H1 (cell line): ENCODE measurements at regions not wholly inside any gene's neighbourhood (a gene's known extent, or its start where the extent isn't known, plus 50 kb on each side); places are given as distances from the start of the nearest gene placed in this dataset.

Source experiments
- CEBPB ChIP-seq: IDR thresholded peaks from 2 replicates; pipeline ENCODE4 v1.6.1; 2012; ENCODE audit warnings: low read depth, low read length
- EZH2 ChIP-seq: fragments of 200-600 bp; sonication (generic); IDR thresholded peaks from 2 replicates; pipeline ENCODE4 v1.7.1; 2012; ENCODE audit warnings: low read depth, mild to moderate bottlenecking, moderate library complexity, low read length, inconsistent platforms; ENCODE audit not compliant: severe bottlenecking
- POLR2A ChIP-seq, 2 experiments: IDR thresholded peaks; 1 replicate in 1 of 2; 2 replicates in 1 of 2; pipeline ENCODE4 v1.6.1; 2011; ENCODE audit warnings: low read depth in 2 of 2, low read length in 2 of 2, mild to moderate bottlenecking in 2 of 2; ENCODE audit errors: control extremely low read depth in 1 of 2
- POLR2AphosphoS5 ChIP-seq: IDR thresholded peaks from 2 replicates; pipeline ENCODE4 v1.6.1; 2011; ENCODE audit warnings: low read depth, low read length
- RAD21 ChIP-seq, 2 experiments: IDR thresholded peaks in 1 of 2; conservative IDR thresholded peaks in 1 of 2; 2 replicates each; pipeline ENCODE4 v1.6.1; 2011; ENCODE audit warnings: low read depth in 2 of 2, low read length in 2 of 2, improper control_type of control experiment in 1 of 2, inconsistent platforms in 1 of 2, mild to moderate bottlenecking in 1 of 2, moderate library complexity in 1 of 2
- SIN3A ChIP-seq, 2 experiments: IDR thresholded peaks in 1 of 2; conservative IDR thresholded peaks in 1 of 2; 2 replicates each; pipeline ENCODE4 v1.6.1; 2011 to 2012; ENCODE audit warnings: low read length in 2 of 2, improper control_type of control experiment in 1 of 2, low read depth in 1 of 2, mild to moderate bottlenecking in 1 of 2
- TEAD4 ChIP-seq: IDR thresholded peaks from 2 replicates; pipeline ENCODE4 v1.6.1; 2012; ENCODE audit warnings: low read depth, low read length, inconsistent platforms, mixed read lengths
- TF ChIP-seq, protein P1 (sequence below), 3 experiments: IDR thresholded peaks; 1 replicate in 2 of 3; 2 replicates in 1 of 3; pipeline versions ENCODE4 v1.5.1 to v1.6.1; 2011; ENCODE audit warnings: low read length in 3 of 3, mild to moderate bottlenecking in 3 of 3, inconsistent platforms in 2 of 3, low read depth in 1 of 3, moderate library complexity in 1 of 3; ENCODE audit not compliant: insufficient read depth in 1 of 3; ENCODE audit errors: control extremely low read depth in 1 of 3

DNA sequence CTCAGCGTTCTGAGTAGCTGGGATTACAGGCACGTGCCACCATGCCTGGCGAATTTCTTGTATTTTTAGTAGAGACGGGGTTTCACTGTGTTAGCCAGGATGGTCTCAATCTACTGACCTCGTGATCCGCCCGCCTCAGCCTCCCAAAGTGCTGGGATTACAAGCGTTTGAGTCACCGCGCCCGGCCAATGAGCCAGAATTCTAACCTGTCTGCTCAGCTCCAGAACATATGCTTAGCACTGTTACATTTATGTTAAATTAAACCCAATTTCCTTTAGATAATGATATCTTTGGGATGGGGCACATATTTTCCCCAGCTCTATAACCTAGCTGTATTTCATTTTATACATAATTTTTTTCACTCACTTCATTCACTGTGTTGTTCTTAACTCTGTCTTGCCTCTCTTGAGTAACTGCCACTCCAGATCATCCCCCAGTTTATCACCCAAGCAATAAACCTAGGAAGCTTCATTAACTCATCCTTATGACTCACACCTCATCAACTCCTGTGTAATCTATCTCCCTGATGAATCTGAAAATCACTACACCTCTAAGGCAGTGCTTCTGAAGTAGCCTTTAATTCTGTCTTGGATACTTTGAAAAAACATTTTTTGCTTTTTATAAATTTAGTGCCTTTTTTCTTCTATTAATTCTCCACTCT is 559.7 kb upstream of the ZWINT start:
- no peak for TF ChIP-seq POLR2AphosphoS5
- TF ChIP-seq SIN3A (conservative IDR thresholded peaks at IDR 0.05 in 1 of 2, IDR thresholded peaks at IDR 0.05 in 1 of 2; ENCODE audit: low read depth in 1 of 2, low read length in 2 of 2): no peak
- TF ChIP-seq RAD21 (IDR thresholded peaks at IDR 0.05 in 1 of 2, conservative IDR thresholded peaks at IDR 0.05 in 1 of 2; ENCODE audit: low read depth in 2 of 2, low read length in 2 of 2): no peak
- no peak for TF ChIP-seq TEAD4
- no peak for TF ChIP-seq CEBPB
- TF ChIP-seq, protein P1, sequence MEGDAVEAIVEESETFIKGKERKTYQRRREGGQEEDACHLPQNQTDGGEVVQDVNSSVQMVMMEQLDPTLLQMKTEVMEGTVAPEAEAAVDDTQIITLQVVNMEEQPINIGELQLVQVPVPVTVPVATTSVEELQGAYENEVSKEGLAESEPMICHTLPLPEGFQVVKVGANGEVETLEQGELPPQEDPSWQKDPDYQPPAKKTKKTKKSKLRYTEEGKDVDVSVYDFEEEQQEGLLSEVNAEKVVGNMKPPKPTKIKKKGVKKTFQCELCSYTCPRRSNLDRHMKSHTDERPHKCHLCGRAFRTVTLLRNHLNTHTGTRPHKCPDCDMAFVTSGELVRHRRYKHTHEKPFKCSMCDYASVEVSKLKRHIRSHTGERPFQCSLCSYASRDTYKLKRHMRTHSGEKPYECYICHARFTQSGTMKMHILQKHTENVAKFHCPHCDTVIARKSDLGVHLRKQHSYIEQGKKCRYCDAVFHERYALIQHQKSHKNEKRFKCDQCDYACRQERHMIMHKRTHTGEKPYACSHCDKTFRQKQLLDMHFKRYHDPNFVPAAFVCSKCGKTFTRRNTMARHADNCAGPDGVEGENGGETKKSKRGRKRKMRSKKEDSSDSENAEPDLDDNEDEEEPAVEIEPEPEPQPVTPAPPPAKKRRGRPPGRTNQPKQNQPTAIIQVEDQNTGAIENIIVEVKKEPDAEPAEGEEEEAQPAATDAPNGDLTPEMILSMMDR (IDR thresholded peaks at IDR 0.05; ENCODE audit: control extremely low read depth in 1 of 3, insufficient read depth in 1 of 3, low read depth in 1 of 3, low read length in 3 of 3): no peak
- TF ChIP-seq POLR2A (IDR thresholded peaks at IDR 0.05; ENCODE audit: control extremely low read depth in 1 of 2, low read depth in 2 of 2, low read length in 2 of 2): no peak
- TF ChIP-seq EZH2: no peak
